ENCODE measurements at regions not wholly inside any gene's neighbourhood (a gene's known extent, or its start where the extent isn't known, plus 50 kb on each side); places are given as distances from the start of the nearest gene placed in this dataset.

DNA sequence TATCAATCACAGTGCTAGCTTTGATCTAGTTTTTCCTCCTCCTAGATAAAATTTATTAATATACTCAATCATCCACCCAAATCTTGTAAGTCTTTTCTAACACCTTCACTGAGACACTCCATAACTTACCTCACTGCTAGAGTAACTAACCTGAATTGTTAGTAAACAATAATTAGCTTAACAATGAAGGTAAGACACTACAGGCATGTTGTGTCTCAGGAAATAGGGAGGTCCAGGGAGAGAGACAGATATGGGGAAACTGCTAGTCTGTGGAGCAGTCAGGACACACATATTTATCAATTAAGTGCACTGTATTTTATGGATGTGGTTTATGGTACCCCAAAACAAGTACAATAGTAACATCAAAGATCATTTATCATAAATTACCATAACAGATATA is 94.2 kb upstream of the SSTR1 start:
- Mint-ChIP-seq H3K27me3 (ENCODE audit: unreplicated experiment) (no peaks in the 10 kb centered on the region), H3K36me3 (ENCODE audit: unreplicated experiment) (no peaks in the 10 kb centered on the region), H3K27ac (ENCODE audit: unreplicated experiment) (no peak overlapping the region), H3K4me3 (ENCODE audit: unreplicated experiment) (no peak overlapping the region), H3K4me1 (ENCODE audit: unreplicated experiment) (no peaks in the 10 kb centered on the region), H3K9me3 (ENCODE audit: unreplicated experiment) (peaks cover 11% of the 10 kb centered on the region)
- no peak for TF ChIP-seq CTCF (IDR thresholded peaks at IDR 0.05)
- DNase-seq (ENCODE audit: extremely low spot score, unreplicated experiment) = no peak

GRCh38 chr14:38116895-38117294 is 90.8 kb upstream of the SSTR1 start:
- Mint-ChIP-seq H3K27me3 (ENCODE audit: unreplicated experiment) (no peaks in the 10 kb centered on the region), H3K27ac (ENCODE audit: unreplicated experiment) (no peak overlapping the region), H3K9me3 (ENCODE audit: unreplicated experiment) (peaks cover 6% of the 10 kb centered on the region)

DNA sequence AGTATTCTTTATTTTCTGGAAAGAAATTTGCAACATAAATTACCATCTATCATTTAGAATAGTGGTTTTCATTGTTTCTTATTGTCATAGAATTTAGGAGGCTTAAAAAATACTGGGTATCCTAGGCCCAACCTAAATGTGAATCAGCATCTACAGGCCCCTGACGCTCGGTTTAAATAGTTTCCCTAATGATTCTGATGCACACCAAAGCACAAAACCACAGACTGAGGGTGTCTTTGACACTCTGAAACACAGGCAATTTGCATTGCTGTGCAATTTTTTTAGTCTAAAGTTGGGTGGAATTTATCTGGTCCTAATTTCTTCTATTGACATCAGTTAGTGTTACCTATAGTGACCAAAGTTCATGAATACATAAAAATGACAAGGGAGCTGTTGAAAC is 87.6 kb upstream of the SSTR1 start:
- no peak for TF ChIP-seq CTCF (IDR thresholded peaks at IDR 0.05)
- Mint-ChIP-seq H3K9me3 (ENCODE audit: unreplicated experiment) (no peaks in the 10 kb centered on the region), H3K36me3 (ENCODE audit: unreplicated experiment) (no peaks in the 10 kb centered on the region), H3K4me1 (ENCODE audit: unreplicated experiment) (no peaks in the 10 kb centered on the region), H3K27me3 (ENCODE audit: unreplicated experiment) (no peaks in the 10 kb centered on the region), H3K4me3 (ENCODE audit: unreplicated experiment) (no peak overlapping the region), H3K27ac (ENCODE audit: unreplicated experiment) (no peak overlapping the region)
- no peak for DNase-seq (ENCODE audit: extremely low spot score, unreplicated experiment)

More at GRCh38 chr14:38116895-38117294, 90.8 kb upstream of the SSTR1 start:
- TF ChIP-seq CTCF (IDR thresholded peaks at IDR 0.05) = no peak
- H3K4me1 Mint-ChIP-seq (ENCODE audit: unreplicated experiment) = no peaks in the 10 kb centered on the region
- DNase-seq (ENCODE audit: extremely low spot score, unreplicated experiment) = no peak
- H3K4me3 Mint-ChIP-seq (ENCODE audit: unreplicated experiment) = no peak overlapping the region
- no peaks in the 10 kb centered on the region for H3K36me3 Mint-ChIP-seq (ENCODE audit: unreplicated experiment)

GRCh38 chr14:38121320-38122020 is 86.2 kb upstream of the SSTR1 start:
- H3K27me3 Mint-ChIP-seq (ENCODE audit: unreplicated experiment) = no peaks in the 10 kb centered on the region
- H3K36me3 Mint-ChIP-seq (ENCODE audit: unreplicated experiment) = no peaks in the 10 kb centered on the region
- DNase-seq (ENCODE audit: extremely low spot score, unreplicated experiment) = no peak
- no peaks in the 10 kb centered on the region for H3K4me1 Mint-ChIP-seq (ENCODE audit: unreplicated experiment)
- no peak for TF ChIP-seq CTCF (IDR thresholded peaks at IDR 0.05)
- no peak overlapping the region for H3K4me3 Mint-ChIP-seq (ENCODE audit: unreplicated experiment)
- H3K27ac Mint-ChIP-seq (ENCODE audit: unreplicated experiment) = no peak overlapping the region
- no peaks in the 10 kb centered on the region for H3K9me3 Mint-ChIP-seq (ENCODE audit: unreplicated experiment)

DNA sequence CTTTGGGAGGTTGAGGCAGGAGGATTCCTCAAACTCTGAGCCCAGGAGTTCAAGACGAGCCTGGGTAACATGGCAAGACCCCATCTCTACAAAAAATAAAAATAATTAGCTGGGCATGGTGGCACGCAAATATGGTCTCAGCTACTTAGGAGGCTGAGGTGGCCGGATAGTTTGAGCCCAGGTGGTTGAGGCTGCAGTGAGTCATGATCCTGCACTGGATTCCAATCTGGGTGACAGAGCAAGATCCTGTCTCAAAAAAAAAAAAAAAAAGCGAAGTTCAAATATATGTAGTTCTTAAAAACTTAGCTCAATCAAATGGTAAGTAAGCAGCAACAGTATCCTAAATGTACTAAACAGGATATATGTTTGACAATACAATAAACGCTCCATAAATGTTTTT is 85.5 kb upstream of the SSTR1 start:
- no peak for TF ChIP-seq CTCF (IDR thresholded peaks at IDR 0.05)
- Mint-ChIP-seq H3K36me3 (ENCODE audit: unreplicated experiment) (no peaks in the 10 kb centered on the region), H3K4me3 (ENCODE audit: unreplicated experiment) (no peak overlapping the region), H3K9me3 (ENCODE audit: unreplicated experiment) (no peaks in the 10 kb centered on the region), H3K4me1 (ENCODE audit: unreplicated experiment) (no peaks in the 10 kb centered on the region), H3K27me3 (ENCODE audit: unreplicated experiment) (no peaks in the 10 kb centered on the region), H3K27ac (ENCODE audit: unreplicated experiment) (no peak overlapping the region)
- DNase-seq (ENCODE audit: extremely low spot score, unreplicated experiment) = no peak

All from osteocyte (in vitro differentiated cells).